Keratinocyte (primary cell): ENCODE measurements at regions not wholly inside any gene's neighbourhood (a gene's known extent, or its start where the extent isn't known, plus 50 kb on each side); places are given as distances from the start of the nearest gene placed in this dataset.

Source experiments
- EZH2 ChIP-seq: IDR thresholded peaks from one replicate; pipeline ENCODE4 v1.6.1; 2012; ENCODE audit warnings: inconsistent platforms, mild to moderate bottlenecking, low read length, moderate library complexity
- TF ChIP-seq, protein P1 (sequence below), 3 experiments: IDR thresholded peaks in 1 of 3; conservative IDR thresholded peaks in 1 of 3; optimal IDR thresholded peaks in 1 of 3; 2 replicates in 2 of 3; 3 replicates in 1 of 3; pipeline versions ENCODE3 to v1.5.1; 2011; ENCODE audit warnings: low read length in 3 of 3, mild to moderate bottlenecking in 3 of 3, moderate library complexity in 2 of 3, control low read depth in 1 of 3, inconsistent platforms in 1 of 3; ENCODE audit not compliant: insufficient read depth in 2 of 3; ENCODE audit errors: extremely low read depth in 1 of 3

GRCh38 chr4:166577639-166578038 lies 656.7 kb downstream of the SPOCK3 start:
- TF ChIP-seq, protein P1, sequence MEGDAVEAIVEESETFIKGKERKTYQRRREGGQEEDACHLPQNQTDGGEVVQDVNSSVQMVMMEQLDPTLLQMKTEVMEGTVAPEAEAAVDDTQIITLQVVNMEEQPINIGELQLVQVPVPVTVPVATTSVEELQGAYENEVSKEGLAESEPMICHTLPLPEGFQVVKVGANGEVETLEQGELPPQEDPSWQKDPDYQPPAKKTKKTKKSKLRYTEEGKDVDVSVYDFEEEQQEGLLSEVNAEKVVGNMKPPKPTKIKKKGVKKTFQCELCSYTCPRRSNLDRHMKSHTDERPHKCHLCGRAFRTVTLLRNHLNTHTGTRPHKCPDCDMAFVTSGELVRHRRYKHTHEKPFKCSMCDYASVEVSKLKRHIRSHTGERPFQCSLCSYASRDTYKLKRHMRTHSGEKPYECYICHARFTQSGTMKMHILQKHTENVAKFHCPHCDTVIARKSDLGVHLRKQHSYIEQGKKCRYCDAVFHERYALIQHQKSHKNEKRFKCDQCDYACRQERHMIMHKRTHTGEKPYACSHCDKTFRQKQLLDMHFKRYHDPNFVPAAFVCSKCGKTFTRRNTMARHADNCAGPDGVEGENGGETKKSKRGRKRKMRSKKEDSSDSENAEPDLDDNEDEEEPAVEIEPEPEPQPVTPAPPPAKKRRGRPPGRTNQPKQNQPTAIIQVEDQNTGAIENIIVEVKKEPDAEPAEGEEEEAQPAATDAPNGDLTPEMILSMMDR (optimal IDR thresholded peaks at IDR 0.05 in 1 of 3, IDR thresholded peaks at IDR 0.05 in 1 of 3, conservative IDR thresholded peaks at IDR 0.05 in 1 of 3; ENCODE audit: extremely low read depth in 1 of 3, insufficient read depth in 2 of 3, low read length in 3 of 3): no peak
- TF ChIP-seq EZH2: no peak
